ENCODE measurements at regions not wholly inside any gene's neighbourhood (a gene's known extent, or its start where the extent isn't known, plus 50 kb on each side); places are given as distances from the start of the nearest gene placed in this dataset.
"Not testable (repeated sequence)": the region's sequence is repeated elsewhere in the genome, so short reads cannot be mapped to it uniquely, and the experiment has no call there.

GRCh38 chr2:56049233-56049845 lies 125.8 kb upstream of the EFEMP1 start:
- Mint-ChIP-seq H3K27ac (ENCODE audit: unreplicated experiment) (peak overlapping the region; percentile 20), H3K36me3 (ENCODE audit: low read depth) (no peaks in the 10 kb centered on the region)

GRCh38 chr2:56053679-56054078 lies 130.1 kb upstream of the EFEMP1 start:
- Mint-ChIP-seq H3K9me3 (peaks cover 12% of the 10 kb centered on the region), H3K4me1 (peaks cover 32% of the 10 kb centered on the region), H3K27ac (ENCODE audit: unreplicated experiment) (no peak overlapping the region), H3K4me3 (peak overlapping the region; percentile 32), H3K36me3 (ENCODE audit: low read depth) (peaks cover 7% of the 10 kb centered on the region), H3K27me3 (ENCODE audit: low read depth) (no peaks in the 10 kb centered on the region)
- no peak for TF ChIP-seq CTCF (conservative IDR thresholded peaks at IDR 0.05)
- DNase-seq (ENCODE audit: low read depth, low spot score), result no peak

More at GRCh38 chr2:56049233-56049845, 125.8 kb upstream of the EFEMP1 start:
- H3K4me3 Mint-ChIP-seq, result peak overlapping the region; percentile 75
- DNase-seq (ENCODE audit: low read depth, low spot score), result no peak
- no peaks in the 10 kb centered on the region for H3K9me3 Mint-ChIP-seq
- H3K4me1 Mint-ChIP-seq, result peaks cover 46% of the 10 kb centered on the region
- TF ChIP-seq CTCF (conservative IDR thresholded peaks at IDR 0.05), result no peak
- H3K27me3 Mint-ChIP-seq (ENCODE audit: low read depth), result no peaks in the 10 kb centered on the region

GRCh38 chr2:56055405-56055804 lies 128.4 kb upstream of the CCDC85A start:
- no peak overlapping the region for H3K27ac Mint-ChIP-seq (ENCODE audit: unreplicated experiment)
- no peak overlapping the region for H3K4me3 Mint-ChIP-seq
- H3K4me1 Mint-ChIP-seq, result peaks cover 20% of the 10 kb centered on the region
- H3K27me3 Mint-ChIP-seq (ENCODE audit: low read depth), result no peaks in the 10 kb centered on the region
- H3K36me3 Mint-ChIP-seq (ENCODE audit: low read depth), result peaks cover 10% of the 10 kb centered on the region
- TF ChIP-seq CTCF (conservative IDR thresholded peaks at IDR 0.05), result no peak
- DNase-seq (ENCODE audit: low read depth, low spot score), result no peak
- peaks cover 17% of the 10 kb centered on the region for H3K9me3 Mint-ChIP-seq

GRCh38 chr2:56061327-56061726 lies 122.5 kb upstream of the CCDC85A start:
- H3K4me1 Mint-ChIP-seq; DNase-seq (ENCODE audit: low read depth, low spot score); H3K27me3 Mint-ChIP-seq (ENCODE audit: low read depth); H3K4me3 Mint-ChIP-seq; H3K27ac Mint-ChIP-seq (ENCODE audit: unreplicated experiment): not testable (repeated sequence)
- peaks cover 29% of the 10 kb centered on the region for H3K36me3 Mint-ChIP-seq (ENCODE audit: low read depth)
- peaks cover 32% of the 10 kb centered on the region for H3K9me3 Mint-ChIP-seq

GRCh38 chr2:56068746-56069145 lies 115.0 kb upstream of the CCDC85A start:
- Mint-ChIP-seq H3K4me1 (no peaks in the 10 kb centered on the region), H3K27ac (ENCODE audit: unreplicated experiment) (no peak overlapping the region), H3K27me3 (ENCODE audit: low read depth) (peaks cover 8% of the 10 kb centered on the region), H3K9me3 (peaks cover 11% of the 10 kb centered on the region), H3K4me3 (no peak overlapping the region), H3K36me3 (ENCODE audit: low read depth) (peaks cover 11% of the 10 kb centered on the region)
- DNase-seq (ENCODE audit: low read depth, low spot score), result no peak
- TF ChIP-seq CTCF (conservative IDR thresholded peaks at IDR 0.05), result no peak

GRCh38 chr2:56077359-56077915 lies 106.4 kb upstream of the CCDC85A start:
- H3K4me1 Mint-ChIP-seq, result no peaks in the 10 kb centered on the region
- no peak overlapping the region for H3K4me3 Mint-ChIP-seq
- no peak overlapping the region for H3K27ac Mint-ChIP-seq (ENCODE audit: unreplicated experiment)
- peak; percentile 8 for DNase-seq (ENCODE audit: low read depth, low spot score)
- H3K36me3 Mint-ChIP-seq (ENCODE audit: low read depth), result no peaks in the 10 kb centered on the region
- H3K9me3 Mint-ChIP-seq, result peaks cover 5% of the 10 kb centered on the region
- peak; percentile 68 for TF ChIP-seq CTCF (conservative IDR thresholded peaks at IDR 0.05)
- H3K27me3 Mint-ChIP-seq (ENCODE audit: low read depth), result peaks cover 7% of the 10 kb centered on the region

Data from neural crest cell (in vitro differentiated cells).